ENCODE measurements at regions not wholly inside any gene's neighbourhood (a gene's known extent, or its start where the extent isn't known, plus 50 kb on each side); places are given as distances from the start of the nearest gene placed in this dataset.

DNA sequence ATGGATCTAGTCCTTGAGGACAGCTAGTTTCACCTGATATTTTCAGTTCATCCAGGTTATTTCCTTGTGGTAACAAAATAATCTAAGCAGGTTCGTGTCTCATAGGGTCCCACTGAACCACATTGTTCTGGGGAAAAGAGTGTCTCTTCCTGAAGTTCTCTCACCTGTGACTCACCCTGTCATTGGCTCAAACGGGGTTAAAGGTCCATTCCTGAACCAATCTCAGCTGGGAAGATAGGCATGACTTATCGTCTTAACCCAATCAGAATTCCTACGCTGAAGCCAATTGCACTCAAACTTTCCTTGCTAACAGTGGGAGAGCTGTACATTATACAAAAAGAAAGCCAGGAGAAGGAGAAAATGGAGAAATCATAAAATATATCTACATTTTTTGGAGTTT lies 475.8 kb downstream of the TOX3 start:
- TF ChIP-seq POLR2AphosphoS5 (IDR thresholded peaks at IDR 0.05) = no peak
- no peak for TF ChIP-seq POLR2A (IDR thresholded peaks at IDR 0.05)
- TF ChIP-seq, protein P1, sequence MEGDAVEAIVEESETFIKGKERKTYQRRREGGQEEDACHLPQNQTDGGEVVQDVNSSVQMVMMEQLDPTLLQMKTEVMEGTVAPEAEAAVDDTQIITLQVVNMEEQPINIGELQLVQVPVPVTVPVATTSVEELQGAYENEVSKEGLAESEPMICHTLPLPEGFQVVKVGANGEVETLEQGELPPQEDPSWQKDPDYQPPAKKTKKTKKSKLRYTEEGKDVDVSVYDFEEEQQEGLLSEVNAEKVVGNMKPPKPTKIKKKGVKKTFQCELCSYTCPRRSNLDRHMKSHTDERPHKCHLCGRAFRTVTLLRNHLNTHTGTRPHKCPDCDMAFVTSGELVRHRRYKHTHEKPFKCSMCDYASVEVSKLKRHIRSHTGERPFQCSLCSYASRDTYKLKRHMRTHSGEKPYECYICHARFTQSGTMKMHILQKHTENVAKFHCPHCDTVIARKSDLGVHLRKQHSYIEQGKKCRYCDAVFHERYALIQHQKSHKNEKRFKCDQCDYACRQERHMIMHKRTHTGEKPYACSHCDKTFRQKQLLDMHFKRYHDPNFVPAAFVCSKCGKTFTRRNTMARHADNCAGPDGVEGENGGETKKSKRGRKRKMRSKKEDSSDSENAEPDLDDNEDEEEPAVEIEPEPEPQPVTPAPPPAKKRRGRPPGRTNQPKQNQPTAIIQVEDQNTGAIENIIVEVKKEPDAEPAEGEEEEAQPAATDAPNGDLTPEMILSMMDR (IDR thresholded peaks at IDR 0.05) = no peak
- intact Hi-C loops (cut with DNase I; ENCODE audit: low total_unique reads) = no loop called here

DNA sequence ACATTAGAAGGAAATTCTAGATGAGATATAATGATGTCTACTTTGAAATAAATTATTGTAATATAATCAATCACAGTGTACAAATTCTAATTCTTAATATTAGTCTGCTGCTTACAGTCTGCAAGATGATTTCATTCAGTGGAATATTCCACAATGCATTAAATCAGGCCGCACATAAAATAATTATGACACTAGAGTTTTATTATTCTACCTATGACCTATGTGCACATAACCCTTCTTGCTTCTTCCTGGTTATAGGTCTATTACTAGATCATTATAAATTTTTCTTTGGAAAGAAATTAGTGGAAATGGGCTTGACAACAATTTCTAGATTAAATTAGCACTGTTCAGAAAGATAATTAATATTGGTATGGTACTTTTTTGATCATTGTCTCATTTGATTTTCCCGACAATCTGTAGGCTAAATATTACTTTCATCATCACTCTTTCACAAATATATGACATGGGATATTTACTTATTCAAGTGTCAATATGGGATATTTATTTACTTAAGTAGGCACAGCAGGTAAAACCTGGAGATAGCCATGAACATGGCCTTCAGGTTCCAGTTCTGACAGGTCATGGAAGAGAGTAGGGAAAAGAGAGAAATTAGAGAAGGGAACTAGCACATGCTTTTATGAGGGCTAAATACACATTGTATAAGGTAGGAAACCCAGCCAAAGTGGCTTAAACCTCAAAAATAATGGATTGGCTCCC lies 476.4 kb downstream of the TOX3 start:
- intact Hi-C loops (cut with DNase I; ENCODE audit: low total_unique reads) = no loop called here
- no peak for DNase-seq (ENCODE audit: low spot score in 2 of 2)
- no peak overlapping the region for H3K27ac ChIP-seq
- TF ChIP-seq POLR2AphosphoS5 (IDR thresholded peaks at IDR 0.05) (no peak), POLR2A (IDR thresholded peaks at IDR 0.05) (no peak)
- TF ChIP-seq, protein P1 (IDR thresholded peaks at IDR 0.05) = no peak
- no peaks in the 10 kb centered on the region for H3K4me1 ChIP-seq
- H3K36me3 ChIP-seq = no peaks in the 10 kb centered on the region
- no peaks in the 10 kb centered on the region for H3K9me3 ChIP-seq
- H3K4me3 ChIP-seq = no peak overlapping the region
- H3K27me3 ChIP-seq = no peaks in the 10 kb centered on the region

More for the DNA sequence above, 475.8 kb downstream of the TOX3 start:
- H3K27ac ChIP-seq = no peak overlapping the region
- H3K4me1 ChIP-seq = no peaks in the 10 kb centered on the region
- no peak for DNase-seq (ENCODE audit: low spot score in 2 of 2)
- no peaks in the 10 kb centered on the region for H3K36me3 ChIP-seq
- no peak overlapping the region for H3K4me3 ChIP-seq
- H3K27me3 ChIP-seq = no peaks in the 10 kb centered on the region
- H3K9me3 ChIP-seq = no peaks in the 10 kb centered on the region

DNA sequence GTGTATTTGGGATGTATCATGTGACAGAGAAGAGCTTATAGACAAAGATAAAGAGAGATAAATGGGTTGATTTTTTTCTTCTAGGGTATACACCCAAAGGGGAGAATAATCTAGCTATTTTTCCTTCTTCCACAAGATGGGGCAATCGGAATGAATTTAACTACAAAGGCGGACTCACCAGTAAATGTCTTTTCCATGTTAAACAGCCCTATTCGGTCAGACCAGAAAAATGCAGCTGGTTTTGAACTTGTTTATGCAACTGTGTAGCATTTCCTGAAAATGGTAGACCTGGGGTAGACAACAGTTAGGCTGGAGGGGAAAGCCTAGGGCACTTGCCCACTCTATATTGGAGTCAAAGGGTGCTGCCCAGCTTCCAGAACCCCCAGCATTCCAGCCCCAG lies 477.1 kb downstream of the TOX3 start:
- TF ChIP-seq, protein P1 (IDR thresholded peaks at IDR 0.05) = peak in 1 of 3 donors; percentile 20
- no peak for TF ChIP-seq POLR2AphosphoS5 (IDR thresholded peaks at IDR 0.05)
- Histone ChIP-seq H3K4me3 (no peak overlapping the region), H3K36me3 (no peaks in the 10 kb centered on the region), H3K27me3 (no peaks in the 10 kb centered on the region), H3K27ac (no peak overlapping the region), H3K9me3 (no peaks in the 10 kb centered on the region), H3K4me1 (no peaks in the 10 kb centered on the region)
- intact Hi-C loops (cut with DNase I; ENCODE audit: low total_unique reads) = no loop called here
- DNase-seq (ENCODE audit: low spot score in 2 of 2) = no peak

DNA sequence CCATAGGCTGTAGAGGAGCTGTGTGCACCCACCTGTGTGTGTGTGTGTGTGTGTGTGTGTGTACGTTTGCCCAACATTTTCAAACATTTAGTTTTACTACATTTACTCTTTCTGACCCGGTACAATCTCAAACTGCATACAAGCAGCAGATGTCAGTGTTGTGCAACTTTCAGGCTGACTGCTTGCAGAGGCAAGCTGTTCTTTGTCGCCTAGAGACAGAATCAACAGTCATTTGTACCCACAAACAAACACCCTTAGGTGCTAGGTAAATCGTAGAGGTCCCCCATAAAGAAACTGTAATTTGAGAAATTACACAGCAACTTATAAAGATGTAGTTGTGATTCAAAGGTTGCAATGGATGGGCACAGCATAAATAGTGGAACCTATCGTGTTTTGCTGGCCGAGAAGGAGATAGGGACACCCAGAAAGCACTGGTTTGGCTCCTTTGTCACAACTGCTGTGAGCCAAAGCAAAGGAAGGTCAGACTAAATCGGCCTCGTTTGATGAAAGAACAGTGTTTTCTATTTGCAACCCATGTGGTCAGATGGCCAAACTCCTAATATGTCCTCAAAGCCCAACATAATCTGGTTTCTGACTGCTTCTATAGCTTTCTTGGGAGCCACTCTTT lies 478.4 kb downstream of the TOX3 start:
- H3K27me3 ChIP-seq = no peaks in the 10 kb centered on the region
- H3K4me1 ChIP-seq = no peaks in the 10 kb centered on the region
- no peak for TF ChIP-seq POLR2AphosphoS5 (IDR thresholded peaks at IDR 0.05)
- TF ChIP-seq, protein P1 (IDR thresholded peaks at IDR 0.05) = peak in 1 of 3 donors; percentile 34
- H3K36me3 ChIP-seq = no peaks in the 10 kb centered on the region
- no peaks in the 10 kb centered on the region for H3K9me3 ChIP-seq
- DNase-seq (ENCODE audit: low spot score in 2 of 2) = no peak
- intact Hi-C loops (cut with DNase I; ENCODE audit: low total_unique reads) = no loop called here
- no peak overlapping the region for H3K27ac ChIP-seq
- H3K4me3 ChIP-seq = no peak overlapping the region

DNA sequence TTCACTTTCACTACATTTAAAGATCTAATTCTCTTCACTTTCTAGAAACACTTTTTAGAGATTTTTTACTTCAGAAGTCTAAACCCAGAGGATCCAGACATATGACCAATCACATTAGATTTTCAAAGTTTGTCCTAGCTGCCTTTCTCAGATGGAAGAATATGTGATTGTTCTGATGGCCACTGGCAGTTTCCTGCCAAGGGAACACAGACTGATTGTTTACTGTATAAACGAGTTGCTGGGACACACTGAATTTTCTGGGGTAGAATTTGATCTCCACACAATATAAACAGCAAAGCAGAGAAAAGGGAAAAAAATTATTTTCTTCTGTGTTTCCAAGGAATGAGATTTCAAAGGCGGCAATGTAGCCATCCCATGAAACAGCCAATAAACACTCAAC lies 480.0 kb downstream of the TOX3 start:
- Histone ChIP-seq H3K4me1 (no peaks in the 10 kb centered on the region), H3K4me3 (no peak overlapping the region), H3K36me3 (no peaks in the 10 kb centered on the region), H3K27ac (no peak overlapping the region), H3K9me3 (no peaks in the 10 kb centered on the region), H3K27me3 (no peaks in the 10 kb centered on the region)
- TF ChIP-seq, protein P1 (IDR thresholded peaks at IDR 0.05) = no peak
- TF ChIP-seq POLR2AphosphoS5 (IDR thresholded peaks at IDR 0.05) (no peak), POLR2A (IDR thresholded peaks at IDR 0.05) (no peak)
- intact Hi-C loops (cut with DNase I; ENCODE audit: low total_unique reads) = no loop called here
- no peak for DNase-seq (ENCODE audit: low spot score in 2 of 2)

Data from breast epithelium (tissue), 4 donors.